ENCODE measurements at regions not wholly inside any gene's neighbourhood (a gene's known extent, or its start where the extent isn't known, plus 50 kb on each side); places are given as distances from the start of the nearest gene placed in this dataset.

GRCh38 chr12:125742413-125742812 is 677.2 kb downstream of the AACS start:
- Histone ChIP-seq H3K4me3 (replicated peaks; ENCODE audit: low read depth, low read length) (no peak overlapping the region), H3K36me3 (ENCODE audit: control insufficient read depth, insufficient read depth, low read length) (no peaks in the 10 kb centered on the region), H3K27me3 (replicated peaks; ENCODE audit: control insufficient read depth, insufficient read depth, low read length) (no peaks in the 10 kb centered on the region)
- DNase-seq (ENCODE audit: extremely low read depth, insufficient read length) = no peak
- TF ChIP-seq CTCF (IDR thresholded peaks at IDR 0.05; ENCODE audit: insufficient read depth, low read length, poor library complexity, severe bottlenecking) = no peak

GRCh38 chr12:125744201-125744600 is 679.0 kb downstream of the AACS start:
- TF ChIP-seq CTCF (IDR thresholded peaks at IDR 0.05; ENCODE audit: insufficient read depth, low read length, poor library complexity, severe bottlenecking) = no peak
- Histone ChIP-seq H3K27me3 (replicated peaks; ENCODE audit: control insufficient read depth, insufficient read depth, low read length) (no peaks in the 10 kb centered on the region), H3K36me3 (ENCODE audit: control insufficient read depth, insufficient read depth, low read length) (no peaks in the 10 kb centered on the region), H3K4me3 (replicated peaks; ENCODE audit: low read depth, low read length) (no peak overlapping the region)
- no peak for DNase-seq (ENCODE audit: extremely low read depth, insufficient read length)

- DNase-seq (ENCODE audit: extremely low read depth, insufficient read length) = no peak
- Histone ChIP-seq H3K27me3 (replicated peaks; ENCODE audit: control insufficient read depth, insufficient read depth, low read length) (no peaks in the 10 kb centered on the region), H3K4me3 (replicated peaks; ENCODE audit: low read depth, low read length) (no peak overlapping the region), H3K36me3 (ENCODE audit: control insufficient read depth, insufficient read depth, low read length) (no peaks in the 10 kb centered on the region)
- no peak for TF ChIP-seq CTCF (IDR thresholded peaks at IDR 0.05; ENCODE audit: insufficient read depth, low read length, poor library complexity, severe bottlenecking)
Observed at GRCh38 chr12:125755512-125755911, 690.3 kb downstream of the AACS start.

GRCh38 chr12:125766091-125766490 is 700.9 kb downstream of the AACS start:
- TF ChIP-seq CTCF (IDR thresholded peaks at IDR 0.05; ENCODE audit: insufficient read depth, low read length, poor library complexity, severe bottlenecking) = no peak
- Histone ChIP-seq H3K27me3 (replicated peaks; ENCODE audit: control insufficient read depth, insufficient read depth, low read length) (no peaks in the 10 kb centered on the region), H3K4me3 (replicated peaks; ENCODE audit: low read depth, low read length) (no peak overlapping the region), H3K36me3 (ENCODE audit: control insufficient read depth, insufficient read depth, low read length) (no peaks in the 10 kb centered on the region)
- no peak for DNase-seq (ENCODE audit: extremely low read depth, insufficient read length)

- no peak for DNase-seq (ENCODE audit: extremely low read depth, insufficient read length)
- no peaks in the 10 kb centered on the region for H3K36me3 ChIP-seq (ENCODE audit: control insufficient read depth, insufficient read depth, low read length)
- H3K27me3 ChIP-seq (replicated peaks; ENCODE audit: control insufficient read depth, insufficient read depth, low read length) = no peaks in the 10 kb centered on the region
- H3K4me3 ChIP-seq (replicated peaks; ENCODE audit: low read depth, low read length) = no peak overlapping the region
- TF ChIP-seq CTCF (IDR thresholded peaks at IDR 0.05; ENCODE audit: insufficient read depth, low read length, poor library complexity, severe bottlenecking) = no peak
Observed at GRCh38 chr12:125772403-125772802, 707.2 kb downstream of the AACS start.

- no peak overlapping the region for H3K4me3 ChIP-seq (replicated peaks; ENCODE audit: low read depth, low read length)
- peak; percentile 13 for DNase-seq (ENCODE audit: extremely low read depth, insufficient read length)
- H3K36me3 ChIP-seq (ENCODE audit: control insufficient read depth, insufficient read depth, low read length) = no peaks in the 10 kb centered on the region
- TF ChIP-seq CTCF (IDR thresholded peaks at IDR 0.05; ENCODE audit: insufficient read depth, low read length, poor library complexity, severe bottlenecking) = peak; percentile 58
- no peaks in the 10 kb centered on the region for H3K27me3 ChIP-seq (replicated peaks; ENCODE audit: control insufficient read depth, insufficient read depth, low read length)
Observed at GRCh38 chr12:125773033-125773640, 707.9 kb downstream of the AACS start.

Measured in GM06990 (cell line).